ENCODE measurements at regions not wholly inside any gene's neighbourhood (a gene's known extent, or its start where the extent isn't known, plus 50 kb on each side); places are given as distances from the start of the nearest gene placed in this dataset.

DNA sequence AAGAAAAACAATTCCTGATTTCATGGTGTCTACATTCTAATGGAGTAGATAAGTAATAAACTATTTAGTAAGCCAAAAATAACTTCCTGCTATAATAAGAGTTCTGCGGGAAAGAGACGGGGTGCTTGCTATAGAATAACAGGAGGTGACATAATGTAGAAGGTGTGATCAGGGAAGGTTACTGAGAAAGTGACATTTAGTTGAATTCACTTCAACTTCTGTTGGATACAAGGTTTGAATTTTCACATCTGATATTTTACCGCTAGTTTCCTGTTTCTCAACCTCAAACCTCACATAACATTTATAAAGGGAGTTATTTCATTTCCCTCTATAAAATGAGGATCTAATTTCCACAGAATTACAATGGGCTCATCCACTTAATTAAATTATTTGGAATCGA is 102.3 kb upstream of the GBE1 start:
- Histone ChIP-seq H3K27me3 (no peaks in the 10 kb centered on the region), H3K4me1 (peaks cover 0 to 13% (median 4%) of the 10 kb centered on the region in 9 donors), H3K27ac (no peak overlapping the region), H3K36me3 (no peaks in the 10 kb centered on the region), H3K9me3 (no peaks in the 10 kb centered on the region), H3K4me3 (peak overlapping the region in 5 of 10 donors; percentile 2 to 35 (median 31))
- no peak for ATAC-seq
- TF ChIP-seq, protein P1, sequence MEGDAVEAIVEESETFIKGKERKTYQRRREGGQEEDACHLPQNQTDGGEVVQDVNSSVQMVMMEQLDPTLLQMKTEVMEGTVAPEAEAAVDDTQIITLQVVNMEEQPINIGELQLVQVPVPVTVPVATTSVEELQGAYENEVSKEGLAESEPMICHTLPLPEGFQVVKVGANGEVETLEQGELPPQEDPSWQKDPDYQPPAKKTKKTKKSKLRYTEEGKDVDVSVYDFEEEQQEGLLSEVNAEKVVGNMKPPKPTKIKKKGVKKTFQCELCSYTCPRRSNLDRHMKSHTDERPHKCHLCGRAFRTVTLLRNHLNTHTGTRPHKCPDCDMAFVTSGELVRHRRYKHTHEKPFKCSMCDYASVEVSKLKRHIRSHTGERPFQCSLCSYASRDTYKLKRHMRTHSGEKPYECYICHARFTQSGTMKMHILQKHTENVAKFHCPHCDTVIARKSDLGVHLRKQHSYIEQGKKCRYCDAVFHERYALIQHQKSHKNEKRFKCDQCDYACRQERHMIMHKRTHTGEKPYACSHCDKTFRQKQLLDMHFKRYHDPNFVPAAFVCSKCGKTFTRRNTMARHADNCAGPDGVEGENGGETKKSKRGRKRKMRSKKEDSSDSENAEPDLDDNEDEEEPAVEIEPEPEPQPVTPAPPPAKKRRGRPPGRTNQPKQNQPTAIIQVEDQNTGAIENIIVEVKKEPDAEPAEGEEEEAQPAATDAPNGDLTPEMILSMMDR (IDR thresholded peaks at IDR 0.05): no peak
- WGBS, 2 donors: 46 to 47% methylated on average over 4 of the region's 4 CpGs
- intact Hi-C loops (cut with DNase I): no loop called here
- no peak for DNase-seq

DNA sequence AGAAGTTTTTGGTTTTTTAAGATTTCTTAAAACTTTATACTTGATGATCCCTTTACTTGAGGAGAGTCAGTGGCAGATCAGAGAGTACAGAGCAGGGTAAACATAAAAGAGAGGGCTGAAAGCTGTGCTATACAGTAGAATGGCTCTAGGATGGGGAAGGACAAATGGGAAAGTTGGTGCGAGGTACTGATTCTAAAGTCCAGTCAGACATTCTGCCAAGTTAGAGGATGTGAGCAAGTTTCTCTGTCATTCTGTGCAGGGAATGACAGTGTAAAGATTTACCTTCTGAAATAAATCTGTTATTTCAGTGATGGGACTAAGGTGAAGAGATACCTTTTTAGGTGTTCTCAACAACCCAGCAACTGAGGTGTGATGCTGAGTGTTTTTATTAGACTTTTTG is 100.1 kb upstream of the GBE1 start:
- Histone ChIP-seq H3K4me1 (peaks cover 0 to 13% (median 4%) of the 10 kb centered on the region in 9 donors), H3K9me3 (no peaks in the 10 kb centered on the region), H3K27me3 (no peaks in the 10 kb centered on the region), H3K4me3 (no peak overlapping the region), H3K27ac (no peak overlapping the region), H3K36me3 (no peaks in the 10 kb centered on the region)
- no peak for DNase-seq
- WGBS, 2 donors: 96 to 100% methylated on average over 1 of the region's 1 CpG
- ATAC-seq: no peak
- TF ChIP-seq, protein P1 (IDR thresholded peaks at IDR 0.05): no peak
- intact Hi-C loops (cut with DNase I): no loop called here

DNA sequence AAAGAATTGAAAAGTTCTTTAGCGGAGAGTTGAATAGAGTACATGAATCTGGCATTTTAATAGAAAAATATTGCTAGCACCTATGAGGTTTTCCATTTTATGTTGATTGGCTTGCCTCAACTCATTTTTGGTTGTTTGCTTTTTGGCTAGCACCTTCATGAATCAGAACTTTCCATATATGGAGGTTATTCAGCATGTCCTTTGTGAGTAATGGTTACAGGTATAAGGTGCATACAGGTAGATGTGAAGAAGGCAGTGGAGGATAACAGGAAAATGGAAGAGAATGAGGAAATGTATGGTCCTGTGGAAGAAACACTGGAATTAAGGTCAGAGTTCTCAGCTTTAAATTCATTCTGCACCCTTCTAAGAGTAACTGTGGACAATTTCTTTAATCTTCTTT is 98.1 kb upstream of the GBE1 start:
- intact Hi-C loops (cut with DNase I): no loop called here
- TF ChIP-seq, protein P1 (IDR thresholded peaks at IDR 0.05): no peak
- H3K9me3 ChIP-seq: no peaks in the 10 kb centered on the region
- ATAC-seq (no peak), DNase-seq (no peak)
- WGBS, 2 donors: 88 to 97% methylated on average over 1 of the region's 1 CpG
- H3K4me1 ChIP-seq: peaks cover 0 to 13% (median 3%) of the 10 kb centered on the region in 9 donors
- H3K4me3 ChIP-seq: no peak overlapping the region
- H3K27ac ChIP-seq: no peak overlapping the region
- H3K27me3 ChIP-seq: no peaks in the 10 kb centered on the region
- no peaks in the 10 kb centered on the region for H3K36me3 ChIP-seq

DNA sequence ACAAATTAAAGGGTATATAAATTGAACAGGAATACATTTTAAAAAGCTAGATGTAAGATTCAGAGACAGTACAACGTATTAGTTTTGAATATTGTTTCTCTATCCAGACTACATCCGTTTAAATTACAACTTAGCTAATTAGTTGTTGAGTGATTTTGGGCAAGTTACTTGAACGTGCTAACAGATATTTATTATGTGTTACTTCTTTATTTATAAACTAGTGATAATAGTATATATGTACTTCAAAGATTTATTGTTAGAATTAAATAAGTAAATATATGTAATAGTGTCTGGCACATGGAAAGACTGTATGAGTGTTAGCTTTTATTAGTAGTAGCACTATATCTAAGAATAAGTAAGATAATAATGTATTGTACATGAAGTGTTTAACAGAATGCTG is 92.0 kb upstream of the GBE1 start:
- Histone ChIP-seq H3K27ac (no peak overlapping the region), H3K9me3 (no peaks in the 10 kb centered on the region), H3K27me3 (no peaks in the 10 kb centered on the region), H3K4me1 (no peaks in the 10 kb centered on the region), H3K4me3 (no peak overlapping the region), H3K36me3 (no peaks in the 10 kb centered on the region)
- 84 to 85% methylated on average over 3 of the region's 3 CpGs for WGBS, 2 donors
- DNase-seq: no peak
- no peak for ATAC-seq
- TF ChIP-seq, protein P1 (IDR thresholded peaks at IDR 0.05): no peak
- intact Hi-C loops (cut with DNase I): no loop called here

DNA sequence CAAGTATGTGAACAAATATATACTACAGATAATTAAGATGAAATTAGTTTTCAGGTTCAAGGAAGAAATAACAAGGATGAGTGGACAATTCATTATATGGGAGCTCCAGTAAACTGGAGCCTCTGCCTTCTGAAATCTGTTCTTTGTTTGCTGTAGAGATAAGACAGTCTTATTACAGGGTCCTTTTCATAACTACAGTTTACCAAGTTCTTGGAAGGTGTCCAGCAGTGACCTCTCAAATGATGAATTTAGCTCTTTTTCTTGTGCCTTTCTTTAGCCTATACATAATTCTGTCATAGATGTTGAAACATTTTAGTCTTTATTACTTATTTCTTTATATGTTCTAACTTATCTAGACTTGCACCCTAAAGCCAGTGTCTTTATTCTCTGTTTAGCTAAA is 89.7 kb upstream of the GBE1 start:
- Histone ChIP-seq H3K27ac (no peak overlapping the region), H3K4me3 (no peak overlapping the region), H3K9me3 (no peaks in the 10 kb centered on the region), H3K27me3 (no peaks in the 10 kb centered on the region), H3K4me1 (no peaks in the 10 kb centered on the region), H3K36me3 (no peaks in the 10 kb centered on the region)
- TF ChIP-seq, protein P1 (IDR thresholded peaks at IDR 0.05): no peak
- DNase-seq (no peak), ATAC-seq (no peak)
- intact Hi-C loops (cut with DNase I): no loop called here

Data from heart right ventricle (tissue), 16 donors.